Testis (tissue), 2 donors: ENCODE measurements at regions not wholly inside any gene's neighbourhood (a gene's known extent, or its start where the extent isn't known, plus 50 kb on each side); places are given as distances from the start of the nearest gene placed in this dataset.

Source experiments
- POLR2A ChIP-seq: fragments of 450-650 bp; IDR thresholded peaks from one replicate; pipeline ENCODE4 v1.6.1; 2017; ENCODE audit warnings: antibody characterized with exemption, mild to moderate bottlenecking, moderate library complexity
- TF ChIP-seq, protein P1 (sequence below), 3 experiments: fragments of 450-650 bp in 2 of 3; fragments of 200-600 bp in 1 of 3; sonication (generic) in 1 of 3; IDR thresholded peaks; one replicate each; pipeline ENCODE4 v1.5.1; 2016 to 2019; ENCODE audit warnings: antibody characterized with exemption in 3 of 3, mild to moderate bottlenecking in 2 of 3, moderate library complexity in 1 of 3

DNA sequence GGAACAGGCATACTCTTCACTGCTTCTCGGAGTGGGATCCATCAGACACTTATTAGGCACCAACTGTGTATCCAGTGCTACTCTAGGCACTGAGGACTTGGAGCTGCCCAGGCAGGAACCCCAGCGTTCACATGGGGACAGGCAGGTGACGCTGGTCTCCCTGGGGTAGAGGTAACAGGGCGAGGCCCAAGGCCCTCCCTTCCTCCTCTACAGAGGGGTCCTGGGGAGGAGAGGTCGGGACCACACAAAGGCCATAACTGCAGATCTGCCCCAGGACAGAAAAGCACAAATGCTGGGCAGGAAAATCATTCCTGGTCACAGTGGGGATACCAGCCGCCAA lies 262.2 kb downstream of the BRD1 start:
- TF ChIP-seq, protein P1, sequence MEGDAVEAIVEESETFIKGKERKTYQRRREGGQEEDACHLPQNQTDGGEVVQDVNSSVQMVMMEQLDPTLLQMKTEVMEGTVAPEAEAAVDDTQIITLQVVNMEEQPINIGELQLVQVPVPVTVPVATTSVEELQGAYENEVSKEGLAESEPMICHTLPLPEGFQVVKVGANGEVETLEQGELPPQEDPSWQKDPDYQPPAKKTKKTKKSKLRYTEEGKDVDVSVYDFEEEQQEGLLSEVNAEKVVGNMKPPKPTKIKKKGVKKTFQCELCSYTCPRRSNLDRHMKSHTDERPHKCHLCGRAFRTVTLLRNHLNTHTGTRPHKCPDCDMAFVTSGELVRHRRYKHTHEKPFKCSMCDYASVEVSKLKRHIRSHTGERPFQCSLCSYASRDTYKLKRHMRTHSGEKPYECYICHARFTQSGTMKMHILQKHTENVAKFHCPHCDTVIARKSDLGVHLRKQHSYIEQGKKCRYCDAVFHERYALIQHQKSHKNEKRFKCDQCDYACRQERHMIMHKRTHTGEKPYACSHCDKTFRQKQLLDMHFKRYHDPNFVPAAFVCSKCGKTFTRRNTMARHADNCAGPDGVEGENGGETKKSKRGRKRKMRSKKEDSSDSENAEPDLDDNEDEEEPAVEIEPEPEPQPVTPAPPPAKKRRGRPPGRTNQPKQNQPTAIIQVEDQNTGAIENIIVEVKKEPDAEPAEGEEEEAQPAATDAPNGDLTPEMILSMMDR (IDR thresholded peaks at IDR 0.05) = no peak
- no peak for TF ChIP-seq POLR2A
